ENCODE measurements at regions not wholly inside any gene's neighbourhood (a gene's known extent, or its start where the extent isn't known, plus 50 kb on each side); places are given as distances from the start of the nearest gene placed in this dataset.

GRCh38 chr12:66899588-66899987 is 220.7 kb upstream of the GRIP1 start:
- TF ChIP-seq, protein P1, sequence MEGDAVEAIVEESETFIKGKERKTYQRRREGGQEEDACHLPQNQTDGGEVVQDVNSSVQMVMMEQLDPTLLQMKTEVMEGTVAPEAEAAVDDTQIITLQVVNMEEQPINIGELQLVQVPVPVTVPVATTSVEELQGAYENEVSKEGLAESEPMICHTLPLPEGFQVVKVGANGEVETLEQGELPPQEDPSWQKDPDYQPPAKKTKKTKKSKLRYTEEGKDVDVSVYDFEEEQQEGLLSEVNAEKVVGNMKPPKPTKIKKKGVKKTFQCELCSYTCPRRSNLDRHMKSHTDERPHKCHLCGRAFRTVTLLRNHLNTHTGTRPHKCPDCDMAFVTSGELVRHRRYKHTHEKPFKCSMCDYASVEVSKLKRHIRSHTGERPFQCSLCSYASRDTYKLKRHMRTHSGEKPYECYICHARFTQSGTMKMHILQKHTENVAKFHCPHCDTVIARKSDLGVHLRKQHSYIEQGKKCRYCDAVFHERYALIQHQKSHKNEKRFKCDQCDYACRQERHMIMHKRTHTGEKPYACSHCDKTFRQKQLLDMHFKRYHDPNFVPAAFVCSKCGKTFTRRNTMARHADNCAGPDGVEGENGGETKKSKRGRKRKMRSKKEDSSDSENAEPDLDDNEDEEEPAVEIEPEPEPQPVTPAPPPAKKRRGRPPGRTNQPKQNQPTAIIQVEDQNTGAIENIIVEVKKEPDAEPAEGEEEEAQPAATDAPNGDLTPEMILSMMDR (conservative IDR thresholded peaks at IDR 0.05; ENCODE audit: low read length) = no peak
- TF ChIP-seq EZH2phosphoT487 (IDR thresholded peaks at IDR 0.05; ENCODE audit: borderline replicate concordance) = no peak

Measured in Loucy (cell line).